ENCODE measurements at regions not wholly inside any gene's neighbourhood (a gene's known extent, or its start where the extent isn't known, plus 50 kb on each side); places are given as distances from the start of the nearest gene placed in this dataset.

- no peak for DNase-seq (ENCODE audit: low read depth)
Measured at GRCh38 chr5:4928409-4928808, 211.7 kb upstream of the ADAMTS16 start.

GRCh38 chr5:4929092-4929655, 211.0 kb upstream of the ADAMTS16 start:
- in situ Hi-C loops (cut with HindIII; ENCODE audit: low pct_unique_long_range_greater_than_20kb, low sequenced_read_pairs) = no loop called here
- no peak for DNase-seq (ENCODE audit: low read depth)

More at GRCh38 chr5:4928409-4928808, 211.7 kb upstream of the ADAMTS16 start:
- in situ Hi-C loops (cut with HindIII; ENCODE audit: low pct_unique_long_range_greater_than_20kb, low sequenced_read_pairs) = no loop called here

- DNase-seq (ENCODE audit: low read depth) = no peak
- in situ Hi-C loops (cut with HindIII; ENCODE audit: low pct_unique_long_range_greater_than_20kb, low sequenced_read_pairs) = no loop called here
Measured at GRCh38 chr5:4939042-4939781, 200.9 kb upstream of the ADAMTS16 start.

DNA sequence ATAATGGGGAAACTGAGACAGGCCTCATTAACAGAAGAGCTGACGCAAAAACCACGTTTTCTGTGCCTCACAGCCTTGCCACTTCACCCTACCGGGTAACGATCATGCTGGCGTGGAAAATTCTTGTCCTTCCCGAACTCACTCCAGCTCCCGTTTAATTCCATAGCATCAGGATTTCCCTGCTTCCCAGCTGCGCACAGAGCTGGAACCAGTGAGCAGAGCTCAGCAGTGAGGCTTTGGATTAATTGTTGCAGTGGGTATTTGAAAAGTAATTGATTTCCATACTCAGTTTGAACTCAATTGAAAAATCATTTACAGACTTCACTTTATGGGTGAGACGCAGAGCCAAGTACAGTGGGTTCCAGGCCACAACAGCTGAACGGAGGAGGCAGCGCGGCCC, 199.0 kb upstream of the ADAMTS16 start:
- DNase-seq (ENCODE audit: low read depth) = no peak
- in situ Hi-C loops (cut with HindIII; ENCODE audit: low pct_unique_long_range_greater_than_20kb, low sequenced_read_pairs) = no loop called here

DNA sequence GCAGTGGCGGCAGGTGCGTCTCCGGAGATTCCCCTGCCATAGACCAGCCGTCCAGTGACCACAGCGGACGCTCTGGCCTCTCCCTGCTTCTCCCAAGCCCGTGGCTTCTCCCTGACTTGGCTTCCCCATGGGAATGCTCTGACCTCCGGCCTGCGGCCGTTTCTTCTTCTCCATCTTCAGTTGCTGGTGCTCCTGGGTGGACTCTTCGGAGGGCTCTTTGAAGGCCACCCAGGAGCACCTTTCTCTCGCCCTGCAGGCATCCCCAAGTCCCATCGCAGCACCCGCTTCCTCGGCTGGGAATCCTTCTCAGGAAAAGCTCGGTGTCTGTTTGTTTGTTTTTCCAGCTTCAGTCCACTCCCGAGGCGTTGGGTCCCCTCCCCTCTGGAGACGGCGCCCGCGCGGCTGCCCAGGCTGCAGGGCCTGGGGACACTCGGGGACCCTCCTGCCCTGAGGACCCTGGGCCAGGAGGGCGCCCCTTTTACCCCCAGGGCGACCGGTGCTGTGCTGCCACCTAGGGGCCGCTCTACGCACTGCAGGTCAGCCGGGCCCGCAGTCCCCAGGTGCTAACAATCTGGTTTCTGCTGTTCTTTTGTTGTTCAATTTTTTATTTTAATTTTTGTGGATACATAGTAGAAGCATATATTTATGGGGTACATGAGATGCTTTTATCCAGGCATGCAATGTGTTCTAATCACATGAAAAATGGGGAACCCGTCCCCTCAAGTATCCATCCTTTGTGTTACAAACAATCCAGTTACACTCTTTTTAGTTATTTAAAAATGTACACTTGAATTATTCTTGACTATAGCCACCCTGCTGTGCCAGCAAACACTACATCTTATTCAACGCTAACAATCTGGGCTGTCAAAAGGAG, 197.9 kb upstream of the ADAMTS16 start:
- no peak for DNase-seq (ENCODE audit: low read depth)
- in situ Hi-C loops (cut with HindIII; ENCODE audit: low pct_unique_long_range_greater_than_20kb, low sequenced_read_pairs) = no loop called here

DNA sequence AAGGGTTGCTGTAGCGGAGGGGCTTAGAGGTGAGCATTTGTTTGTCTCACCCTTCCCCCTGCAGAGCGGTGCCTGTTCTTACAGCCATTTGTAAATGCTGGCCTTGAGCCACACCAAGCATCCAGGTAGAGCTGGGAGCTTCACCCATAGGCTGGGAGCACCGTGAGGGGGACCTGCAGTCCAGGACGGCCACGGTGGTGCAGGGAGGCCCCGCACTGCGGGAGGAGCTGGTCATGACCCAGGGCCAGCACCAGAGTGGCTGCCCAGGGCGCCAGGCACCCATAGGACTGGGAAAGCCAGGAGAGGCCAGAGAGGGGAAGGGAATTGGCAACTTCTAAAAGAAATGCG, 197.3 kb upstream of the ADAMTS16 start:
- in situ Hi-C loops (cut with HindIII; ENCODE audit: low pct_unique_long_range_greater_than_20kb, low sequenced_read_pairs) = no loop called here
- DNase-seq (ENCODE audit: low read depth) = no peak

DNA sequence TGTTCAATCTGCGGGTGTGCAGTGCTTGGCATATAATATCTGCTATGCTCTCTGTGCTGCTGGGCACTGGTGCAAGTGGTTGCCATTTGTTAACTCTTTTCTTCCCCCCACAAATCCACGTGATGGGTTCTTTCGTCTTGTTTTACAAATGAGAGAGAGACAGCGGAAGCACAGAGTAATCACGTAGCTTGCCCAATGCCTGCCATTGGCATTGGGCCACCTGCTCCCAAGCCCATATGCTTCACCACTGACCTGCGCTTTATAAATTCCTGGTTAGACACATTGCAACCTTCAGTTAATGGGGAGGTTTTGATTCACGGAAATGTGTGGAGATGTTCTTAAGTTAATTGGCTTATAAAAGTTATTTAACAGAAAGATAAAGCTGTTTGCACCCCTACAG, 194.8 kb upstream of the ADAMTS16 start:
- in situ Hi-C loops (cut with HindIII; ENCODE audit: low pct_unique_long_range_greater_than_20kb, low sequenced_read_pairs) = no loop called here
- no peak for DNase-seq (ENCODE audit: low read depth)

GRCh38 chr5:4947106-4947505, 193.0 kb upstream of the ADAMTS16 start:
- DNase-seq (ENCODE audit: low read depth) = no peak
- in situ Hi-C loops (cut with HindIII; ENCODE audit: low pct_unique_long_range_greater_than_20kb, low sequenced_read_pairs) = no loop called here

GRCh38 chr5:4947893-4948536, 192.1 kb upstream of the ADAMTS16 start:
- no peak for DNase-seq (ENCODE audit: low read depth)
- in situ Hi-C loops (cut with HindIII; ENCODE audit: low pct_unique_long_range_greater_than_20kb, low sequenced_read_pairs) = no loop called here

DNA sequence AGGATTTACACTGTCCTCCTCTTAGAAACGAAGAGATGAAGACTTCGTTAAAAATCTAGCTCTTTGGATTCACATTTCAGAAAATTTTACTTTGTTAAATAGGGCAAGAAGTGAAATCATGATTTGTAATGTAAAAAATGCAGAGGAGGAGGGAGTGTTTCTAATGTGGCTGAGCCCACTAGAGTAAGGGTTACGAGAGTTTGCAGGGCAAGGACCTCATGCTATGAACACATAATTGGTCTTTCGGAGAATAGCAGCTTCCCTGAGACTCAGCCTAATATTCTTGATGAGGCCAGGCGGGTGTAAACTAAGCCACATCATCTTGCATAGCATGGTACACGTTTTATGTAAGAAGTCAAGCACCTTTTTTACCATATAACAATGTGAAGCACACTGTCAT, 191.0 kb upstream of the ADAMTS16 start:
- no peak for DNase-seq (ENCODE audit: low read depth)
- in situ Hi-C loops (cut with HindIII; ENCODE audit: low pct_unique_long_range_greater_than_20kb, low sequenced_read_pairs) = no loop called here

- in situ Hi-C loops (cut with HindIII; ENCODE audit: low pct_unique_long_range_greater_than_20kb, low sequenced_read_pairs) = no loop called here
- DNase-seq (ENCODE audit: low read depth) = no peak
Measured at GRCh38 chr5:4953576-4953975, 186.6 kb upstream of the ADAMTS16 start.

- DNase-seq (ENCODE audit: low read depth) = no peak
- in situ Hi-C loops (cut with HindIII; ENCODE audit: low pct_unique_long_range_greater_than_20kb, low sequenced_read_pairs) = no loop called here
Measured at GRCh38 chr5:4954048-4954447, 186.1 kb upstream of the ADAMTS16 start.

DNA sequence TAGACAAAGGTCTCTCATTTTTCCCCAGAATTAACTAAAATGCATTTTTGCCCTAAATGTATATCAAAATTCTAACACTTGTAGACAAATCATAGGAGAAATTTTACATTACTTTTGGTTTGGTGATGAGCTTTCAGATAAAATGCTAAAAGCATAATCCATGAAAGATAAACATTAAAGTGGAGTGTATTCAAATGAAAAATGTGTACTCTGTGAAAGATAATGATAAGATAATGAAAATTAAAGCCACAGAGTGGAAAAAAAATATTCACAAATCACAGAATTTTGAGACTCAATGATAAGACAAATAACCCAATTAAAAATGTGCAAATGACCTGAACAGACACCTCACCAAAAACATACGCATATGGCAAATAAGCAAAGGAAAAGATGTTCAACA, 176.9 kb upstream of the ADAMTS16 start:
- in situ Hi-C loops (cut with HindIII; ENCODE audit: low pct_unique_long_range_greater_than_20kb, low sequenced_read_pairs) = no loop called here

GRCh38 chr5:4969351-4969750, 170.8 kb upstream of the ADAMTS16 start:
- in situ Hi-C loops (cut with HindIII; ENCODE audit: low pct_unique_long_range_greater_than_20kb, low sequenced_read_pairs) = no loop called here
- DNase-seq (ENCODE audit: low read depth) = no peak

More for the DNA sequence above, 176.9 kb upstream of the ADAMTS16 start:
- no peak for DNase-seq (ENCODE audit: low read depth)

DNA sequence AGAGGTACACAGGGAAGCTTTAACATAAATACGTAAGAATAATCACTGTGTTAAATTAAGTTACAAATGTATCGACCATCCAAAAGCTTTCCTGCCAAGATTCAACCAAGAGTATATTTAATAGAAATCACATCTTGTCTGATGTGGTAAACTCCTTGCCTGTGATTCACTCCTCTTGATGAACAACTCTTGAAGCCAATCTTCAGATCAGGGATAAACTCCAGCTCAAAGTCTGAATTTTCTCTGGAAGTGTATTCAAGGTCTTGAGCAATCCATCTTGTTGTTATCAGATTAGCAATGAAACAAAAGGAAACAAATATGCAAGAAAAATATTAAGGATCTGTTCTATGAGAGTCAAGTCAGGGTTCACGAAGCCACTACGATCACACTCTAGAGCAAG, 170.0 kb upstream of the ADAMTS16 start:
- in situ Hi-C loops (cut with HindIII; ENCODE audit: low pct_unique_long_range_greater_than_20kb, low sequenced_read_pairs) = no loop called here
- no peak for DNase-seq (ENCODE audit: low read depth)

GRCh38 chr5:4976902-4977301, 163.2 kb upstream of the ADAMTS16 start:
- DNase-seq (ENCODE audit: low read depth) = peak; percentile 35
- in situ Hi-C loops (cut with HindIII; ENCODE audit: low pct_unique_long_range_greater_than_20kb, low sequenced_read_pairs) = no loop called here

DNA sequence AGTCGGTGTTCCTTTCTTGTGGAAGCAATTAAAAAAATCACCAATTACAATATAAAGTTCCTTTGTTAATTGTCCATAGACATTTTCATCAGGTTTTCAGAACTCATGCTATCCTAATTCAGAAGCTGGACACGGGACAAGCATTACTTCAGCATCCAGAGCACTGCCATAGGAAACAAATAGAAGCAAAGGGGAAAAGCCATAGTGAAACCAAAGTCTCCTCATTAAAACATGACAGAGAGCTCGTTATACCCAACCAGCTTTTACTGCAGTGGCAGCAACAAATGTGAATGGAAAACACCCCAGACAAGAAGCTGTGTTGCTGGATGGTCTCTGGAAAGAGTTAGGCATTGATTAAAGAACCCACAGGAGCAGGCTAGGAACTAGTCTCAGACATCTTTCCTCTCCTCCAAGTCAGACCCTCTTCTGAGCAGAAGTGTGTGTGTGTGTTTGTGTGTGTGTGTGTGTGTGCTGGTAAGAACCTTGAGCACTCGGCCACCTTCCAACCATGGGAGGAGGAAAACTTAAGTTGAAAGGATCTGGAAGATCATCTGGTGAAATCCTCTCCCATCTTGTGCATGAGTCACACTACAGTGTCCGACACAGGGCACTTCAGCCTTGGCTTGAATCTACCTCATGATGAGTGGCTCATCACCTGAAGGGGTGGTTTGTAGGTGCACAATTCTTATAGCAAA, 162.6 kb upstream of the ADAMTS16 start:
- DNase-seq (ENCODE audit: low read depth) = no peak
- in situ Hi-C loops (cut with HindIII; ENCODE audit: low pct_unique_long_range_greater_than_20kb, low sequenced_read_pairs) = no loop called here

GRCh38 chr5:4980201-4980600, 159.9 kb upstream of the ADAMTS16 start:
- in situ Hi-C loops (cut with HindIII; ENCODE audit: low pct_unique_long_range_greater_than_20kb, low sequenced_read_pairs) = no loop called here
- no peak for DNase-seq (ENCODE audit: low read depth)
